Loucy (cell line): ENCODE measurements at regions not wholly inside any gene's neighbourhood (a gene's known extent, or its start where the extent isn't known, plus 50 kb on each side); places are given as distances from the start of the nearest gene placed in this dataset.
"Not testable (repeated sequence)": the region's sequence is repeated elsewhere in the genome, so short reads cannot be mapped to it uniquely, and the experiment has no call there.

ENCODE experiments used
- H2AFZ ChIP-seq: fragments of 200-600 bp; sonication (generic); 2 replicates; pipeline ENCODE4 v1.6.0; 2016; ENCODE audit warnings: antibody characterized with exemption, mild to moderate bottlenecking, low read length, moderate library complexity
- H3F3A ChIP-seq: fragments of 200-600 bp; 2 replicates; pipeline ENCODE4 v1.6.0; 2016; ENCODE audit warnings: antibody characterized with exemption, low read depth, mild to moderate bottlenecking
- H3K27me3 ChIP-seq: fragments of 200-600 bp; sonication (generic); 2 replicates; pipeline ENCODE4 v1.6.1; 2014; ENCODE audit warnings: low read length, mild to moderate bottlenecking; ENCODE audit not compliant: insufficient read depth, poor library complexity, severe bottlenecking
- H3K36me3 ChIP-seq: fragments of 200-600 bp; sonication (generic); 2 replicates; pipeline ENCODE4 v1.6.1; 2016; ENCODE audit warnings: low read length; ENCODE audit not compliant: insufficient read depth
- H3K4me1 ChIP-seq: fragments of 200-600 bp; sonication (generic); 2 replicates; pipeline ENCODE4 v1.5.1; 2014; ENCODE audit warnings: low read length, mild to moderate bottlenecking; ENCODE audit not compliant: insufficient read depth, poor library complexity, severe bottlenecking
- H3K4me2 ChIP-seq: fragments of 200-600 bp; sonication (generic); 2 replicates; pipeline ENCODE4 v1.6.0; 2014; ENCODE audit warnings: antibody characterized with exemption, low read length, low read depth, mild to moderate bottlenecking; ENCODE audit not compliant: poor library complexity, severe bottlenecking
- H3K4me3 ChIP-seq: fragments of 200-600 bp; sonication (generic); 2 replicates; pipeline ENCODE4 v1.5.1; 2014; ENCODE audit warnings: low read length, mild to moderate bottlenecking, mixed read lengths; ENCODE audit not compliant: poor library complexity, severe bottlenecking
- H3K79me2 ChIP-seq: fragments of 200-600 bp; sonication (generic); 2 replicates; pipeline ENCODE4 v1.6.1; 2014; ENCODE audit warnings: low read length; ENCODE audit not compliant: insufficient read depth
- H3K9ac ChIP-seq: fragments of 200-600 bp; sonication (generic); 2 replicates; pipeline ENCODE4 v1.6.0; 2014; ENCODE audit warnings: mild to moderate bottlenecking, low read depth, low read length, moderate library complexity; ENCODE audit not compliant: poor library complexity, severe bottlenecking
- H3K9me2 ChIP-seq: fragments of 200-600 bp; sonication (generic); replicated peaks from 2 replicates; pipeline ENCODE4 v1.6.1; 2016; ENCODE audit warnings: low read depth, low read length, mixed read lengths
- H3K9me3 ChIP-seq: fragments of 200-600 bp; sonication (generic); 2 replicates; pipeline ENCODE4 v1.6.1; 2014; ENCODE audit warnings: mild to moderate bottlenecking, antibody characterized with exemption, low read length, low read depth; ENCODE audit not compliant: insufficient read depth
- H4K20me1 ChIP-seq: fragments of 200-600 bp; sonication (generic); 2 replicates; pipeline ENCODE4 v1.6.0; 2014; ENCODE audit warnings: antibody characterized with exemption, low read length, mild to moderate bottlenecking; ENCODE audit not compliant: insufficient read depth, poor library complexity, severe bottlenecking
- CTCF ChIP-seq: fragments of 200-600 bp; sonication (generic); conservative IDR thresholded peaks from 2 replicates; pipeline ENCODE4 v1.5.1; 2014; ENCODE audit warnings: mild to moderate bottlenecking, antibody characterized with exemption, low read length
- EZH2phosphoT487 ChIP-seq: fragments of 200-600 bp; IDR thresholded peaks from 2 replicates; pipeline ENCODE4 v1.6.1; 2018; ENCODE audit warnings: antibody characterized with exemption, mild to moderate bottlenecking, moderate library complexity, borderline replicate concordance

DNA sequence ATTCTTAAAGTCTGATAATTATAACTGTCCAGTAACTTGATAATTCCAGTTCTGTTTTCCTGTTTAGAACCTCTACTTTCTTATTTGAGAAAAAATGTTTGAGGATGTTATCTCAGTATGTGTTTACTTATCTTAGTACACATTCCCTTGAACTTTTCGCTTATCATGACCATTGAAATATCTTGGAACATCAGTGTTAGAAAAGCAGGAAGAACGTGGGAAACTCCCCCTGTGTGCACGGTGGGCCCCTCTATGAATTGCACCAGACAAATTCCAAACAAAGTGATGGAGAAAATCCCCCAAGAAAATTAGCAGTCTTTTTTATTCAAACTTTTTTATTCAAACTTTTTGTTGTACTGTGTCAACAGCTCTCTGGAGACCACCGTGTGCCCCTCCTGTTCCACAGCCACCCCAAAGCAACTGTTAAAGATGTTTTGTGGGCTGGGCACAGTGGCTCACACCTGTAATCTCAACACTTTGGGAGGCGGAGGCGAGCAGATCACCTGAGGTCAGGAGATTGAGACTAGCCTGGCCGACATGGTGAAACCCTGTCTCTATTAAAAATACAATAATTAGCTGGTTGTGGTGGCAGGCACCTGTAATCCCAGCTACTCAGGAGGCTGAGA is 78.3 kb upstream of the PEG3 start:
- H3K9me3 ChIP-seq = peaks cover 3% of the 10 kb centered on the region; the same call in 1 of the 2 replicates
- no peak overlapping the region for H3K9ac ChIP-seq
- no peaks in the 10 kb centered on the region for H3K27me3 ChIP-seq

DNA sequence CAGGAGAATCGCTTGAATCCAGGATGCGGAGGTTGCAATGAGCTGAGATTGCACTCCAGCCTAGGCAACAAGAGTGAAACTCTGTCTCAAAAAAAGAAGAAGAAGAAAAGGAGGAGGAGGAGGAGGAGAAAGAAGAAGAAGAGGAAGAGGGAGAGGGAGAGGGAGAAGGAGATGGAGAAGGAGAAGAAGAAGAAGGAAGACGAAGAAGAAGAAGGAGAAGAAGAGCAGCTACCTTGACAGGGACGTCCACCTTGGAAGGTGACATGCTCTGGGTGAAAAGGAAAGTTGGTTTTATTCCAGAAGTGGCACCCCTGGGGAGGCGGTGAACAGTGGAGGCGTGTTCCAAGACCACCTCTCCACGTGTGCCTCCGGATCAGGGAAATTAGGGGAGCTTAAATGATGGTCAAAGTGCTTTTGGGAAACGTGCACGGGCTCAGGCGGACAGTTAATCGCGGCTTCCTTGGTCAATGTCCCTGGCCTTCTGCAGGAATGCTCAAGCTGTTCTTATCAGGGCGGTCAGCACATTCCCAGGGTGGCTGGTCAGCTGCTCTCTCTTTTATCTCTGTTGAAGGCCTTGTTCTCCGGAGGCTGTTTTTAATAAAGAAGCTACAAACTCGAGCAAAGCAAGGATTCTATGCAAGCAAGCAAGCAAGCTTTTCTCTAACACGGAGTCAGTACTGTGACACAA is 78.9 kb upstream of the PEG3 start:
- no peaks in the 10 kb centered on the region for H3K9me2 ChIP-seq
- no peak overlapping the region for H2AFZ ChIP-seq
- H4K20me1 ChIP-seq = no peaks in the 10 kb centered on the region
- peaks cover 3% of the 10 kb centered on the region; the same call in 1 of the 2 replicates for H3K9me3 ChIP-seq
- TF ChIP-seq CTCF (no peak), EZH2phosphoT487 (no peak)
- no peaks in the 10 kb centered on the region for H3K27me3 ChIP-seq
- no peaks in the 10 kb centered on the region for H3K79me2 ChIP-seq
- H3K9ac ChIP-seq = no peak overlapping the region
- H3K36me3 ChIP-seq = no peaks in the 10 kb centered on the region
- no peaks in the 10 kb centered on the region for H3K4me1 ChIP-seq
- no peak overlapping the region for H3K4me3 ChIP-seq
- H3K4me2 ChIP-seq = no peak overlapping the region
- no peaks in the 10 kb centered on the region for H3F3A ChIP-seq

More for the DNA sequence above, 78.3 kb upstream of the PEG3 start:
- no peaks in the 10 kb centered on the region for H3K4me1 ChIP-seq
- H4K20me1 ChIP-seq = no peaks in the 10 kb centered on the region
- TF ChIP-seq CTCF (no peak), EZH2phosphoT487 (no peak)
- no peaks in the 10 kb centered on the region for H3K9me2 ChIP-seq
- no peak overlapping the region for H3K4me3 ChIP-seq
- H2AFZ ChIP-seq = no peak overlapping the region
- no peaks in the 10 kb centered on the region for H3K79me2 ChIP-seq
- no peaks in the 10 kb centered on the region for H3F3A ChIP-seq
- no peaks in the 10 kb centered on the region for H3K36me3 ChIP-seq
- no peak overlapping the region for H3K4me2 ChIP-seq

- not testable (repeated sequence) for H3F3A ChIP-seq, H3K4me3 ChIP-seq, H4K20me1 ChIP-seq, H3K9ac ChIP-seq, H3K9me2 ChIP-seq, H3K36me3 ChIP-seq, H3K4me1 ChIP-seq, H2AFZ ChIP-seq, H3K79me2 ChIP-seq, H3K27me3 ChIP-seq, H3K4me2 ChIP-seq
- H3K9me3 ChIP-seq = peaks cover 18% of the 10 kb centered on the region; the same call in 1 of the 2 replicates
These were observed 85.6 kb upstream of the PEG3 start for GRCh38 chr19:56926094-56926493.
